HEK293 (cell line): ENCODE measurements at regions not wholly inside any gene's neighbourhood (a gene's known extent, or its start where the extent isn't known, plus 50 kb on each side); places are given as distances from the start of the nearest gene placed in this dataset.

Experiments
- CTCF ChIA-PET: fragments of 350-600 bp; formaldehyde crosslinking; extraction: SDS; loops from one replicate; lab custom pipeline; 2021; ENCODE audit warnings: antibody characterized with exemption; lab: Yijun Ruan, JAX
- POLR2A ChIA-PET: fragments of 300-600 bp; formaldehyde crosslinking; extraction: SDS; loops from one replicate; lab custom pipeline; 2020; ENCODE audit warnings: antibody characterized with exemption, inconsistent platforms; lab: Yijun Ruan, JAX
- H3K27ac ChIP-seq: fragments of 200-500 bp; sonication (Bioruptor generic); 2 replicates; pipeline ENCODE4 v1.5.1; 2014; ENCODE audit warnings: low read depth, low read length, control low read depth, inconsistent platforms; ENCODE audit errors: extremely low read depth
- H3K36me3 ChIP-seq, 2 experiments: fragments of 200-500 bp in 1 of 2; sonication (Bioruptor generic) in 1 of 2; 1 replicate in 1 of 2; 2 replicates in 1 of 2; pipeline ENCODE4 v1.5.1; 2014 to 2017; ENCODE audit warnings: inconsistent platforms in 2 of 2, low read length in 2 of 2; ENCODE audit not compliant: control insufficient read depth in 2 of 2, insufficient read depth in 1 of 2
- H3K4me1 ChIP-seq: fragments of 200-500 bp; sonication (Bioruptor generic); 2 replicates; pipeline ENCODE4 v1.5.1; 2014; ENCODE audit warnings: mild to moderate bottlenecking, low read length, inconsistent platforms; ENCODE audit not compliant: control insufficient read depth, insufficient read depth
- H3K4me3 ChIP-seq: 2 replicates; pipeline ENCODE4 v1.5.1; 2011; ENCODE audit warnings: low read depth, mild to moderate bottlenecking, control low read depth, low read length, moderate library complexity
- H3K9me3 ChIP-seq: fragments of 200-500 bp; sonication (Bioruptor generic); 2 replicates; pipeline ENCODE4 v1.5.1; 2014; ENCODE audit warnings: low read depth, low read length, inconsistent platforms; ENCODE audit not compliant: control insufficient read depth, insufficient read depth
- HIC1 ChIP-seq: fragments of 450-650 bp; formaldehyde crosslinking; IDR thresholded peaks from 2 replicates; pipeline ENCODE4 v1.5.1; 2016; ENCODE audit warnings: missing biosample characterization, missing genetic modification characterization
- TCF7L2 ChIP-seq: IDR thresholded peaks from 2 replicates; pipeline ENCODE4 v1.6.1; 2011; ENCODE audit warnings: low read depth, mild to moderate bottlenecking, inconsistent platforms, low read length, moderate library complexity, borderline replicate concordance
- YY1 ChIP-seq: fragments of 450-650 bp; formaldehyde crosslinking; IDR thresholded peaks from 2 replicates; pipeline ENCODE4 v1.5.1; 2018; ENCODE audit warnings: missing biosample characterization, missing genetic modification characterization
- ZBTB7A ChIP-seq: fragments of 450-650 bp; formaldehyde crosslinking; IDR thresholded peaks from 2 replicates; pipeline ENCODE4 v1.5.1; 2016; ENCODE audit warnings: low read depth, missing biosample characterization, missing genetic modification characterization
- ZFP41 ChIP-seq: fragments of 450-650 bp; formaldehyde crosslinking; IDR thresholded peaks from 2 replicates; pipeline ENCODE4 v1.5.1; 2016; ENCODE audit warnings: missing biosample characterization, missing genetic modification characterization, borderline replicate concordance
- ZIC2 ChIP-seq: fragments of 450-650 bp; formaldehyde crosslinking; IDR thresholded peaks from 2 replicates; pipeline ENCODE4 v1.5.1; 2016; ENCODE audit warnings: missing biosample characterization, missing genetic modification characterization
- ZNF112 ChIP-seq: fragments of 450-650 bp; formaldehyde crosslinking; IDR thresholded peaks from 2 replicates; pipeline ENCODE4 v1.5.0; 2017; ENCODE audit warnings: missing biosample characterization, missing genetic modification characterization
- ZNF174 ChIP-seq: fragments of 450-650 bp; formaldehyde crosslinking; IDR thresholded peaks from 2 replicates; pipeline ENCODE4 v1.5.0; 2017; ENCODE audit warnings: missing biosample characterization, mild to moderate bottlenecking, missing genetic modification characterization
- ZNF23 ChIP-seq: fragments of 450-650 bp; formaldehyde crosslinking; IDR thresholded peaks from 2 replicates; pipeline ENCODE4 v1.5.1; 2016; ENCODE audit warnings: missing biosample characterization, missing genetic modification characterization, borderline replicate concordance
- ZNF292 ChIP-seq: fragments of 450-650 bp; formaldehyde crosslinking; IDR thresholded peaks from 2 replicates; pipeline ENCODE4 v1.5.1; 2016; ENCODE audit warnings: low read depth, missing biosample characterization, missing genetic modification characterization, borderline replicate concordance
- ZNF350 ChIP-seq: fragments of 450-650 bp; formaldehyde crosslinking; IDR thresholded peaks from 2 replicates; pipeline ENCODE4 v1.5.0; 2017; ENCODE audit warnings: missing biosample characterization, mild to moderate bottlenecking, missing genetic modification characterization
- ZNF416 ChIP-seq: fragments of 450-650 bp; formaldehyde crosslinking; IDR thresholded peaks from 2 replicates; pipeline ENCODE4 v1.5.1; 2016; ENCODE audit warnings: missing biosample characterization, missing genetic modification characterization
- ZNF48 ChIP-seq: fragments of 450-650 bp; formaldehyde crosslinking; IDR thresholded peaks from 2 replicates; pipeline ENCODE4 v1.5.1; 2016; ENCODE audit warnings: missing biosample characterization, missing genetic modification characterization
- ZNF548 ChIP-seq: fragments of 450-650 bp; formaldehyde crosslinking; IDR thresholded peaks from 2 replicates; pipeline ENCODE4 v1.5.1; 2016; ENCODE audit warnings: missing biosample characterization, missing genetic modification characterization
- ZNF558 ChIP-seq: fragments of 450-650 bp; formaldehyde crosslinking; IDR thresholded peaks from 2 replicates; pipeline ENCODE4 v1.5.1; 2016; ENCODE audit warnings: missing biosample characterization, missing genetic modification characterization
- ZNF610 ChIP-seq: fragments of 450-650 bp; formaldehyde crosslinking; IDR thresholded peaks from 2 replicates; pipeline ENCODE4 v1.5.1; 2016; ENCODE audit warnings: missing biosample characterization, missing genetic modification characterization, borderline replicate concordance
- ZNF660 ChIP-seq: fragments of 450-650 bp; IDR thresholded peaks from 2 replicates; pipeline ENCODE4 v1.5.1; 2018; ENCODE audit warnings: missing biosample characterization, mild to moderate bottlenecking, missing genetic modification characterization
- ZNF768 ChIP-seq: fragments of 450-650 bp; formaldehyde crosslinking; IDR thresholded peaks from 2 replicates; pipeline ENCODE4 v1.5.1; 2018; ENCODE audit warnings: missing biosample characterization, mild to moderate bottlenecking, missing genetic modification characterization
- ZNF776 ChIP-seq: fragments of 450-650 bp; formaldehyde crosslinking; IDR thresholded peaks from 2 replicates; pipeline ENCODE4 v1.5.0; 2017; ENCODE audit warnings: missing biosample characterization, missing genetic modification characterization, borderline replicate concordance
- TF ChIP-seq, protein P1 (sequence below): fragments of 450-650 bp; formaldehyde crosslinking; IDR thresholded peaks from 2 replicates; pipeline ENCODE4 v1.5.1; 2016; ENCODE audit warnings: missing biosample characterization, missing genetic modification characterization
- TF ChIP-seq, protein P2 (sequence below): fragments of 450-650 bp; formaldehyde crosslinking; IDR thresholded peaks from 2 replicates; pipeline ENCODE4 v1.5.1; 2016; ENCODE audit warnings: missing biosample characterization, missing genetic modification characterization, borderline replicate concordance
- TF ChIP-seq, protein P3 (sequence below): fragments of 450-650 bp; formaldehyde crosslinking; IDR thresholded peaks from 2 replicates; pipeline ENCODE4 v1.5.1; 2016; ENCODE audit warnings: missing biosample characterization, missing genetic modification characterization
- TF ChIP-seq, protein P4 (sequence below): fragments of 450-650 bp; formaldehyde crosslinking; IDR thresholded peaks from 2 replicates; pipeline ENCODE4 v1.5.1; 2016; ENCODE audit warnings: missing biosample characterization, missing genetic modification characterization, low read depth
- TF ChIP-seq, protein P5 (sequence below): fragments of 450-650 bp; formaldehyde crosslinking; IDR thresholded peaks from 2 replicates; pipeline ENCODE4 v1.5.1; 2016; ENCODE audit warnings: missing biosample characterization, missing genetic modification characterization

- H3K36me3 ChIP-seq, result no peaks in the 10 kb centered on the region
- H3K27ac ChIP-seq, result no peak overlapping the region
- CTCF ChIA-PET, result no interaction called here
- no peak overlapping the region for H3K4me3 ChIP-seq
- POLR2A ChIA-PET, result no interaction called here
- TF ChIP-seq, protein P1, sequence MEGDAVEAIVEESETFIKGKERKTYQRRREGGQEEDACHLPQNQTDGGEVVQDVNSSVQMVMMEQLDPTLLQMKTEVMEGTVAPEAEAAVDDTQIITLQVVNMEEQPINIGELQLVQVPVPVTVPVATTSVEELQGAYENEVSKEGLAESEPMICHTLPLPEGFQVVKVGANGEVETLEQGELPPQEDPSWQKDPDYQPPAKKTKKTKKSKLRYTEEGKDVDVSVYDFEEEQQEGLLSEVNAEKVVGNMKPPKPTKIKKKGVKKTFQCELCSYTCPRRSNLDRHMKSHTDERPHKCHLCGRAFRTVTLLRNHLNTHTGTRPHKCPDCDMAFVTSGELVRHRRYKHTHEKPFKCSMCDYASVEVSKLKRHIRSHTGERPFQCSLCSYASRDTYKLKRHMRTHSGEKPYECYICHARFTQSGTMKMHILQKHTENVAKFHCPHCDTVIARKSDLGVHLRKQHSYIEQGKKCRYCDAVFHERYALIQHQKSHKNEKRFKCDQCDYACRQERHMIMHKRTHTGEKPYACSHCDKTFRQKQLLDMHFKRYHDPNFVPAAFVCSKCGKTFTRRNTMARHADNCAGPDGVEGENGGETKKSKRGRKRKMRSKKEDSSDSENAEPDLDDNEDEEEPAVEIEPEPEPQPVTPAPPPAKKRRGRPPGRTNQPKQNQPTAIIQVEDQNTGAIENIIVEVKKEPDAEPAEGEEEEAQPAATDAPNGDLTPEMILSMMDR (tag by site-specific recombination), result no peak
- H3K9me3 ChIP-seq, result no peaks in the 10 kb centered on the region
- no peaks in the 10 kb centered on the region for H3K4me1 ChIP-seq
Observed at GRCh38 chr2:57479981-57480380, 566.6 kb upstream of the VRK2 start.

DNA sequence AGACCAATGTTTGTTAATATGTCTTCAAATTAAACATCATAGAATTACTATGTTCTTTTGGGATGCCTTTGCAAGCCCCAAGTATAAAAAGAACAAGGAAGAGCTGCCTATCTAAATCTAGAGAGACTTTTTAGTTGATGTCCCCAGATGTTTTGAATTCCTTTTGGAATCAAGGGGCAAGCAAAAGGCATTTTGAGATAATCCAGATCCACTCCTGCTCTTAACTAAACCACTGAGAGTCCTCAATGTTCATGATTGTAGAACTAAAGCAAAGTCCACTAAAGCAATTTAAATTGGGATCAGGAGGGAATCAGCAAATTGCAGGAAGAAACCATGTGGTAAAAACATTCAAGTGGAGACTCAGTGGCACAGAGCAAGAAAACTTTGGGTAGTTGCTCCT, 558.5 kb upstream of the VRK2 start:
- CTCF ChIA-PET, result interaction anchor here (0.6 to 1.4 kb wide), 2 partner anchors 9 to 24 kb away, joined by 3 read pairs; no protein-coding TSS in a partner anchor
- H3K4me1 ChIP-seq, result no peaks in the 10 kb centered on the region
- no peak overlapping the region for H3K4me3 ChIP-seq
- H3K36me3 ChIP-seq, result no peaks in the 10 kb centered on the region
- H3K27ac ChIP-seq, result no peak overlapping the region
- H3K9me3 ChIP-seq, result no peaks in the 10 kb centered on the region
- POLR2A ChIA-PET, result no interaction called here
- no peak for TF ChIP-seq ZNF48 (tag by site-specific recombination)
- TF ChIP-seq ZNF558 (tag by site-specific recombination), result no peak
- no peak for TF ChIP-seq ZNF768
- no peak for TF ChIP-seq ZNF660
- TF ChIP-seq, protein P2, sequence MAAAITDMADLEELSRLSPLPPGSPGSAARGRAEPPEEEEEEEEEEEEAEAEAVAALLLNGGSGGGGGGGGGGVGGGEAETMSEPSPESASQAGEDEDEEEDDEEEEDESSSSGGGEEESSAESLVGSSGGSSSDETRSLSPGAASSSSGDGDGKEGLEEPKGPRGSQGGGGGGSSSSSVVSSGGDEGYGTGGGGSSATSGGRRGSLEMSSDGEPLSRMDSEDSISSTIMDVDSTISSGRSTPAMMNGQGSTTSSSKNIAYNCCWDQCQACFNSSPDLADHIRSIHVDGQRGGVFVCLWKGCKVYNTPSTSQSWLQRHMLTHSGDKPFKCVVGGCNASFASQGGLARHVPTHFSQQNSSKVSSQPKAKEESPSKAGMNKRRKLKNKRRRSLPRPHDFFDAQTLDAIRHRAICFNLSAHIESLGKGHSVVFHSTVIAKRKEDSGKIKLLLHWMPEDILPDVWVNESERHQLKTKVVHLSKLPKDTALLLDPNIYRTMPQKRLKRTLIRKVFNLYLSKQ (tag by site-specific recombination), result no peak
- TF ChIP-seq, protein P3, sequence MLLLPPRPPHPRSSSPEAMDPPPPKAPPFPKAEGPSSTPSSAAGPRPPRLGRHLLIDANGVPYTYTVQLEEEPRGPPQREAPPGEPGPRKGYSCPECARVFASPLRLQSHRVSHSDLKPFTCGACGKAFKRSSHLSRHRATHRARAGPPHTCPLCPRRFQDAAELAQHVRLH (tag by site-specific recombination), result no peak

GRCh38 chr2:57490741-57491140, 555.9 kb upstream of the VRK2 start:
- Histone ChIP-seq H3K4me3 (no peak overlapping the region), H3K36me3 (no peaks in the 10 kb centered on the region), H3K27ac (no peak overlapping the region), H3K9me3 (no peaks in the 10 kb centered on the region), H3K4me1 (no peaks in the 10 kb centered on the region)
- ChIA-PET CTCF (no interaction called here), POLR2A (no interaction called here)
- no peak for TF ChIP-seq ZNF350
- TF ChIP-seq ZIC2 (tag by site-specific recombination), result no peak
- no peak for TF ChIP-seq TCF7L2
- TF ChIP-seq ZNF548, result no peak
- TF ChIP-seq ZNF416, result no peak
- no peak for TF ChIP-seq ZNF292 (tag by site-specific recombination)
- TF ChIP-seq ZNF776 (tag by site-specific recombination), result no peak
- no peak for TF ChIP-seq ZNF23 (tag by site-specific recombination)
- TF ChIP-seq ZFP41, result no peak
- no peak for TF ChIP-seq ZNF112 (tag by site-specific recombination)
- no peak for TF ChIP-seq YY1 (tag by site-specific recombination)
- no peak for TF ChIP-seq ZBTB7A (tag by site-specific recombination)
- TF ChIP-seq HIC1 (tag by site-specific recombination), result no peak
- no peak for TF ChIP-seq ZNF174 (tag by site-specific recombination)
- TF ChIP-seq, protein P4, sequence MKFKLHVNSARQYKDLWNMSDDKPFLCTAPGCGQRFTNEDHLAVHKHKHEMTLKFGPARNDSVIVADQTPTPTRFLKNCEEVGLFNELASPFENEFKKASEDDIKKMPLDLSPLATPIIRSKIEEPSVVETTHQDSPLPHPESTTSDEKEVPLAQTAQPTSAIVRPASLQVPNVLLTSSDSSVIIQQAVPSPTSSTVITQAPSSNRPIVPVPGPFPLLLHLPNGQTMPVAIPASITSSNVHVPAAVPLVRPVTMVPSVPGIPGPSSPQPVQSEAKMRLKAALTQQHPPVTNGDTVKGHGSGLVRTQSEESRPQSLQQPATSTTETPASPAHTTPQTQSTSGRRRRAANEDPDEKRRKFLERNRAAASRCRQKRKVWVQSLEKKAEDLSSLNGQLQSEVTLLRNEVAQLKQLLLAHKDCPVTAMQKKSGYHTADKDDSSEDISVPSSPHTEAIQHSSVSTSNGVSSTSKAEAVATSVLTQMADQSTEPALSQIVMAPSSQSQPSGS (tag by site-specific recombination), result no peak
- TF ChIP-seq, protein P5, sequence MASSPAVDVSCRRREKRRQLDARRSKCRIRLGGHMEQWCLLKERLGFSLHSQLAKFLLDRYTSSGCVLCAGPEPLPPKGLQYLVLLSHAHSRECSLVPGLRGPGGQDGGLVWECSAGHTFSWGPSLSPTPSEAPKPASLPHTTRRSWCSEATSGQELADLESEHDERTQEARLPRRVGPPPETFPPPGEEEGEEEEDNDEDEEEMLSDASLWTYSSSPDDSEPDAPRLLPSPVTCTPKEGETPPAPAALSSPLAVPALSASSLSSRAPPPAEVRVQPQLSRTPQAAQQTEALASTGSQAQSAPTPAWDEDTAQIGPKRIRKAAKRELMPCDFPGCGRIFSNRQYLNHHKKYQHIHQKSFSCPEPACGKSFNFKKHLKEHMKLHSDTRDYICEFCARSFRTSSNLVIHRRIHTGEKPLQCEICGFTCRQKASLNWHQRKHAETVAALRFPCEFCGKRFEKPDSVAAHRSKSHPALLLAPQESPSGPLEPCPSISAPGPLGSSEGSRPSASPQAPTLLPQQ (tag by site-specific recombination), result no peak
- no peak for TF ChIP-seq ZNF610 (tag by site-specific recombination)
